ENCODE measurements at regions not wholly inside any gene's neighbourhood (a gene's known extent, or its start where the extent isn't known, plus 50 kb on each side); places are given as distances from the start of the nearest gene placed in this dataset.
A peak's percentile ranks its signal among the peaks of the same experiment; 100 is the strongest.
"Not testable (repeated sequence)": the region's sequence is repeated elsewhere in the genome, so short reads cannot be mapped to it uniquely, and the experiment has no call there.

- no peak for TF ChIP-seq CTCF (IDR thresholded peaks at IDR 0.05; ENCODE audit: low read depth, low read length)
- H3K4me3 ChIP-seq: no peak overlapping the region
- no peaks in the 10 kb centered on the region for H3K36me3 ChIP-seq
- H3K27ac ChIP-seq: no peak overlapping the region
- no peaks in the 10 kb centered on the region for H3K4me1 ChIP-seq (ENCODE audit: low read depth)
- no peaks in the 10 kb centered on the region for H3K27me3 ChIP-seq
- no peak for DNase-seq (ENCODE audit: low read depth in 1 of 2, low spot score in 1 of 2)
- no peaks in the 10 kb centered on the region for H3K9me3 ChIP-seq (ENCODE audit: low read depth)
Measured at GRCh38 chr10:30691639-30692015, 62.1 kb upstream of the LYZL2 start.

- not testable (repeated sequence) for H3K9me3 ChIP-seq (ENCODE audit: low read depth); H3K27ac ChIP-seq; H3K4me3 ChIP-seq; DNase-seq (ENCODE audit: low read depth in 1 of 2, low spot score in 1 of 2); H3K36me3 ChIP-seq; H3K27me3 ChIP-seq; H3K4me1 ChIP-seq (ENCODE audit: low read depth)
Measured at GRCh38 chr10:30690948-30691638, 61.5 kb upstream of the LYZL2 start.

GRCh38 chr10:30688456-30688855, 58.9 kb upstream of the LYZL2 start:
- no peak for DNase-seq (ENCODE audit: low read depth in 1 of 2, low spot score in 1 of 2)
- H3K36me3 ChIP-seq: no peaks in the 10 kb centered on the region
- no peaks in the 10 kb centered on the region for H3K4me1 ChIP-seq (ENCODE audit: low read depth)
- no peak overlapping the region for H3K4me3 ChIP-seq
- no peak for TF ChIP-seq CTCF (IDR thresholded peaks at IDR 0.05; ENCODE audit: low read depth, low read length)
- H3K27ac ChIP-seq: no peak overlapping the region
- H3K27me3 ChIP-seq: peaks cover 11% of the 10 kb centered on the region
- no peaks in the 10 kb centered on the region for H3K9me3 ChIP-seq (ENCODE audit: low read depth)

GRCh38 chr10:30687698-30688213, 58.2 kb upstream of the LYZL2 start:
- no peaks in the 10 kb centered on the region for H3K36me3 ChIP-seq
- peak; percentile 98 for TF ChIP-seq CTCF (IDR thresholded peaks at IDR 0.05; ENCODE audit: low read depth, low read length)
- no peak overlapping the region for H3K4me3 ChIP-seq
- H3K27me3 ChIP-seq: peaks cover 11% of the 10 kb centered on the region
- no peak overlapping the region for H3K27ac ChIP-seq
- peak; percentile 73 to 78 for DNase-seq (ENCODE audit: low read depth in 1 of 2, low spot score in 1 of 2)
- no peaks in the 10 kb centered on the region for H3K4me1 ChIP-seq (ENCODE audit: low read depth)
- H3K9me3 ChIP-seq (ENCODE audit: low read depth): no peaks in the 10 kb centered on the region

GRCh38 chr10:30686708-30687107, 57.2 kb upstream of the LYZL2 start:
- Histone ChIP-seq H3K36me3 (no peaks in the 10 kb centered on the region), H3K4me3 (no peak overlapping the region), H3K4me1 (ENCODE audit: low read depth) (no peaks in the 10 kb centered on the region), H3K27me3 (peaks cover 11% of the 10 kb centered on the region), H3K27ac (no peak overlapping the region), H3K9me3 (ENCODE audit: low read depth) (no peaks in the 10 kb centered on the region)
- no peak for DNase-seq (ENCODE audit: low read depth in 1 of 2, low spot score in 1 of 2)
- no peak for TF ChIP-seq CTCF (IDR thresholded peaks at IDR 0.05; ENCODE audit: low read depth, low read length)

- H3K27me3 ChIP-seq: peaks cover 11% of the 10 kb centered on the region
Measured at GRCh38 chr10:30683496-30683895, 53.9 kb upstream of the LYZL2 start.

GRCh38 chr10:30682377-30683199, 53.0 kb upstream of the LYZL2 start:
- not testable (repeated sequence) for H3K36me3 ChIP-seq; H3K9me3 ChIP-seq (ENCODE audit: low read depth); H3K27ac ChIP-seq; H3K4me1 ChIP-seq (ENCODE audit: low read depth); H3K4me3 ChIP-seq
- peaks cover 11% of the 10 kb centered on the region for H3K27me3 ChIP-seq
- peak in 1 of 2 donors; percentile 85 for DNase-seq (ENCODE audit: low read depth in 1 of 2, low spot score in 1 of 2)

More at GRCh38 chr10:30683496-30683895, 53.9 kb upstream of the LYZL2 start:
- Histone ChIP-seq H3K36me3 (no peaks in the 10 kb centered on the region), H3K4me1 (ENCODE audit: low read depth) (no peaks in the 10 kb centered on the region), H3K4me3 (no peak overlapping the region), H3K9me3 (ENCODE audit: low read depth) (no peaks in the 10 kb centered on the region), H3K27ac (no peak overlapping the region)
- DNase-seq (ENCODE audit: low read depth in 1 of 2, low spot score in 1 of 2): no peak
- TF ChIP-seq CTCF (IDR thresholded peaks at IDR 0.05; ENCODE audit: low read depth, low read length): no peak
